ENCODE measurements at regions not wholly inside any gene's neighbourhood (a gene's known extent, or its start where the extent isn't known, plus 50 kb on each side); places are given as distances from the start of the nearest gene placed in this dataset.

GRCh38 chr6:109292983-109293586 is 89.2 kb downstream of the CD164 start:
- no peak for DNase-seq

DNA sequence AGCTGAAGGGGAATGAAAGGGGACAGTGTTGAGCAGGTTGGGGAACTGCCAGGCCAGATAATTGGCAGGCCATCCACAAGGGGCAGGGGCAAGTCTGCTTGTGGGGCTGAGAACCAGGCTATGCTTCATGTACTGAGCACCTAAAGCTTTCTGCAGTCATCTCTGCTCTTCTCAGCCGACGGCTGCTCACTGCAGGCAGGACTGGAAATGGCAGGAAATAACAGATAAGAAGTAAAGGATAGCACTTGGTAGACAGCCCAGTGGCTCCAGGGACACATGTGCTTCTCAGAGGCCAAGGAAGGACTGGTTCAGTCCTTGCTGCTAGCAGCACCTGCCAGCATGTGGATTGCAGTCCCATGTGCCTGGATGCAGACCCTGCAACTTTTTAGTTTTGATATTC is 89.8 kb downstream of the CD164 start:
- no peak for DNase-seq

DNA sequence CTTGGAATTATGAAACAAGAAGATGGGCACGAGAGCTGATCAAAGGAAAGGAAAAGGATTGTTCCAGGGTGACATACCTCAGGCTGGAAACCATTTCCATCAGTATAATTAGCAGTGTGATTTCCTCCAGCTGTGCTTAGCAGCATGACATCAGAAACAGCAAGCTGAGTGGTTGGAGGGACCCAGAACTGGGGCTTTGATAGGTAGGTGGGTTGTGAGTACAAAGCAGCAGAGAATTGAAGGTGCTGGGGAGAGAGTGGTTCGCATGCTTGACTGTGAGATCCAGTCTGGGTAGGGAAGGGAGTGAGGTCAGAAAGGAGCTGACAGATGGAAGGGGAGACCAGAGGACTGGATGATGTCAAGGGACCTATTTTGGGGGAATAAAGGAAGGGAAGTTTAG is 90.4 kb downstream of the CD164 start:
- no peak for DNase-seq

- DNase-seq: no peak
Observed at GRCh38 chr6:109290143-109290931, 91.9 kb downstream of the CD164 start.

- no peak for DNase-seq
Observed at GRCh38 chr6:109285366-109285765, 96.9 kb downstream of the CD164 start.

- no peak for DNase-seq
Observed at GRCh38 chr6:109284675-109285074, 97.6 kb downstream of the CD164 start.

- DNase-seq: no peak
Observed at GRCh38 chr6:109282756-109283155, 99.5 kb downstream of the CD164 start.

GRCh38 chr6:109279628-109280027 is 102.6 kb downstream of the CD164 start:
- DNase-seq: no peak

DNA sequence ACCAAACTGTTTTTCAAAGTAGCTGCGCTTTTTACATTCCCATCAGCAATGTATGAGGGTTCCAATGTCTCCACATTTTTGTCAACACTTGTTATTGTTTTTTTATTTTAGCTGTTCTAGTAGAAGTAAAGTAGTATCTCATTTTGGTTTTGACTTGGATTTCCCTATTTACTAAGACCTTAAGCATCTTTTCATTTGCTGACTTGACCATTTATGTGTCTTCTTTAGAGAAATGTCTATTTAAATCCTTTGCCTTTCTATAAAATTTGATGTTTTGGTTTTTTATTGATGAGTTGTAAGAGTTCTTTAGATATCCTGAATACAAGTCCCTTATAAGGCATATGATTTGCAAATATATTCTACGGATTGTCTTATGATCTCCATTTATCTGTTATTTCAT is 110.6 kb downstream of the CD164 start:
- no peak for DNase-seq

- no peak for DNase-seq
Observed at GRCh38 chr6:109269953-109270517, 112.2 kb downstream of the CD164 start.

GRCh38 chr6:109269057-109269456 is 113.2 kb downstream of the CD164 start:
- DNase-seq: no peak

GRCh38 chr6:109265530-109265929 is 116.7 kb downstream of the CD164 start:
- no peak for DNase-seq

- DNase-seq: peak in 1 of 2 donors; percentile 4
Observed at GRCh38 chr6:109263873-109264700, 118.2 kb downstream of the CD164 start.

DNA sequence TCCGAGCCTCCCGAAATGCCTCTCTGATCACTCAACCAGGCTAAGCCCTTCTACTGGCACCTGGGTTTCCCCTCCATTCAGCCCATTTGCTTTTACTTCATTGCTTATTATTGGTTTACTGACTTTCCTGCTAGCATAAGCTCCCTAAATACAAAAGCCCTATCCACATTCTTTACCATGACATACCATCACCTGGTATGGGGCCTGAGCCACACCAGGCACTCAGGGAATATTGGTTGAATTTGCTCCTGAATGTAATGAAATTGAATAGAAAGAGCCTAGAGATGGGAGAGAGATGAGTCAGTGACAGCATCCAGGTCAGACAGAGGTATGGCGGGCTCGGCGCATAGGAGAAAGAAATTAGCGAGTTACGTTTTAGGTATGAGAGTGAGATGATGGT is 120.0 kb downstream of the CD164 start:
- no peak for DNase-seq

DNA sequence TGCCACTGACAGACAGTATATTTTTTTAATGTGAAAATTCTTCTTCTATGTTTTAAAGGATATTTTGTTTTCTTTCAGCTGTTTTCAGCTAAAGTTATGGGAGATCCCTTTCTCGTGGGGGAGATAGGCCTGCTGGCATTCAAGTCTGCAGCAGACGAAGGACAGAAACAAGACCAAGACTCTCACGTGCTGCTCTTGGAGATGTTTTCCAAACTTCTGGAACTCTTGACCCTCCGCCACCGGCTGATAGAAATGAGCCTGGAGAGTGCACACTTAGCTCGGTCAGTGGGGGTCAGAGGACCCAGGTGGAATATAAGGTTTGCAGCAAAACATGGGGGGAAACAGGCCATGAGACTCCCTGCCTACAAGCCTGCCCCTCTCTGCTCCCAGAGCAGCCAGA is 120.5 kb downstream of the CD164 start:
- DNase-seq: no peak

DNA sequence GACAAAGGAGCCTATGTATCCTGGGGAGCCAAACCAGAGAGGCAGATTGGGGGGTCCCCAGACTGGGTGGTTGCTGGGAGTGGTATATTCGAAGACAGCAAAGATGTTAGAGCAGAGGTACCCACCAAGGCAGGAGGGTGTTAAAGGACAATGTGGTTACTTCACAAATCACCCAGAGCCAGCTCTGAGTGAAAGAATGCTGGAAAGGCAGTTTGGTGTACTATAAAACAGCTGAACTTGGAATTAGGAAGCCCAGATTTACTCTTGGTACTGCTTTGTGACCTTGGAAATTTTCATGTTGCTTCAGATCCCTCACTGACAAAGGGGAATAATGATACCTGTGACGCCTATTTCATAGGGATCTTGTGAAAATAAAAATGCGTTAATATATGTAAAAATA is 121.6 kb downstream of the CD164 start:
- no peak for DNase-seq

- DNase-seq: no peak
Observed at GRCh38 chr6:109260126-109260525, 122.1 kb downstream of the CD164 start.

GRCh38 chr6:109258129-109258528 is 124.1 kb downstream of the CD164 start:
- DNase-seq: no peak

DNA sequence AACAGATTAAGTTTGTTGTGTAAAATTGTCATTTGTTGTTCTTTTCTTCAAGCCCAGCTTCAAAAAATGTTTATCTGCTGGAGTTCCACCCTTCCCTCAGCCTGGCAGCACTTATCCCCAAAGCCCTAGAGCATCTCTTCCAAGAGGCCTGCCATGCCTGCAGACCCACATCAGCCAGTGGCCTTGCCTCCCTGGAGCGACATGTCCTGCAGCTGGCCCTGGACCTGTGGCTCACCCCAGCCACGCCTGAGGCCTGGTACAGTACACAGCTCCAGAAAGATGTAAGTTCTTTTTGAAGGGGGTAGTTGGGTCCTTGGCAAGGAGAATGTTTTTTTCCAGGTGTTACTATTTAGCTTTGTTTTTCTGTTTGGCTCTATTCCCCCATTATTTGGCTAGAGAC is 124.8 kb downstream of the CD164 start:
- DNase-seq: no peak

GRCh38 chr6:109255946-109256640 is 126.2 kb downstream of the CD164 start:
- DNase-seq: no peak

DNA sequence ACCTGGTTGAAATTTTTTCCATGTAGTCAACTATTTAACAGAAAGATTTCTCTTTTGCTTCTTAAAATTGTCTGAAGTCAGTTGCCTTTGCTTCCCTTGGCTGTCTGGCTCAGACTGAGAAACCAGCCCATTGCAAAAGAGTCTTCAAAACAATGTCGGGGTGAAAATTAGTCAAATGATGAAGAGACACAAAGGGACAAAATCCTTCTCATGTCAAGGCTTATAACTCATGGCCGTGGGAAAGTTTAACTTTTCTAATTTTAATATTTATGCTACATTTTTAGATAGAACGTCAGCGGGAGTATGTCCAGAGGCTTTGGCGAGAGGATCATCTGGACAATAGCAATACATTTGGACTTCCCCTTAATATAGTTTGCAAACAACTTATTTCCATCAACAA is 127.2 kb downstream of the CD164 start:
- DNase-seq: no peak

DNA sequence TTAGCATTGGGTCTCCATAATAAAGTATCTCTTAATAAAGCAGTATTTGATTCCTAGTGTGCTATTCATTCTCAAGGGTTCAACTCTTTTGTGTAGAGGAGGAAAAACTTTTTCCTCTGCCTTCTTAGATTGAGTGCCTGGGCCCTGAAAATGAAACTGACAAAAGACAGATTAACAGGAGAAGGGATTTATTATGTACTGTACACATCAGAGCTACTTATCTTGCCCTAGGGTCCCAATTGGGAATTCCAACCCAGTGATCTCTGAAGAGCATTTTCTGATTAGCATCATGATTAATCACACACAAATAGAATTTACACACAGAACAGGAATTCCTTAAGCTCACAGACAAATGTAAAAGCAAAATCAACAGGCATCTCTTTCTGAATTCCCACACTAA is 128.9 kb downstream of the CD164 start:
- DNase-seq: no peak

Data from bone marrow (tissue), 2 donors.